Upper lobe of left lung (tissue), 6 donors: ENCODE measurements at regions not wholly inside any gene's neighbourhood (a gene's known extent, or its start where the extent isn't known, plus 50 kb on each side); places are given as distances from the start of the nearest gene placed in this dataset.

Experiments used
- ATAC-seq, 2 donors: fragments of 200-7000 bp; cut with Tn5 transposase; one replicate each; pipeline ENCODE4 v1.9.1; 2022; ENCODE audit warnings: mild to moderate bottlenecking in 2 of 2, moderate library complexity in 2 of 2; ENCODE audit not compliant: low FRiP score in 2 of 2
- DNase-seq, 2 donors: peaks; one replicate each; pipeline ENCODE4 v3.0.0-alpha.2; 2019 to 2020
- H3K27ac ChIP-seq, 4 donors: fragments of 200-600 bp; sonication (generic); one replicate each; pipeline ENCODE4 v1.5.1; 2016 to 2019
- H3K27me3 ChIP-seq, 4 donors: fragments of 200-600 bp; sonication (generic); one replicate each; pipeline ENCODE4 v1.5.1; 2017 to 2019
- H3K36me3 ChIP-seq, 4 donors: fragments of 200-600 bp; sonication (generic); one replicate each; pipeline ENCODE4 v1.5.1; 2016 to 2019
- H3K4me1 ChIP-seq, 4 donors: fragments of 200-600 bp; sonication (generic); one replicate each; pipeline ENCODE4 v1.5.1; 2018 to 2019
- H3K4me3 ChIP-seq, 4 donors: fragments of 200-600 bp; sonication (generic); one replicate each; pipeline ENCODE4 v1.5.1; 2017 to 2019; ENCODE audit warnings: mild to moderate bottlenecking in 2 of 4, moderate library complexity in 1 of 4
- H3K9me3 ChIP-seq, 4 donors: fragments of 200-600 bp; sonication (generic); one replicate each; pipeline ENCODE4 v1.5.1; 2018 to 2019
- EP300 ChIP-seq, 4 donors: sonication (generic); formaldehyde crosslinking; IDR thresholded peaks; one replicate each; pipeline ENCODE4 v1.5.1; 2017; ENCODE audit warnings: antibody characterized with exemption in 4 of 4, control low read depth in 2 of 4
- POLR2A ChIP-seq, 4 donors: fragments of 450-650 bp; IDR thresholded peaks; one replicate each; pipeline ENCODE4 v1.5.1; 2016 to 2017; ENCODE audit warnings: antibody characterized with exemption in 4 of 4, mild to moderate bottlenecking in 2 of 4
- POLR2AphosphoS5 ChIP-seq, 2 donors: sonication (generic); formaldehyde crosslinking; IDR thresholded peaks; one replicate each; pipeline ENCODE4 v1.5.1; 2017; ENCODE audit warnings: antibody characterized with exemption in 2 of 2
- WGBS, 2 donors: methylation state at CpG; one replicate each; pipeline ENCODE4 v1.1.5; 2017 to 2018; 5-methylcytosine and 5-hydroxymethylcytosine counted together
- TF ChIP-seq, protein P1 (sequence below), 6 experiments: fragments of 450-650 bp in 4 of 6; fragments of 200-600 bp in 2 of 6; sonication (generic) in 2 of 6; IDR thresholded peaks; one replicate each; pipeline ENCODE4 v1.5.1; 2016 to 2019; ENCODE audit warnings: antibody characterized with exemption in 6 of 6
- donor health status: DM: no; HTN: no; CAD: no; lungs with moderate emphysema.
- donor health status: DM: no; HTN: yes; CAD: no; lungs with severe emphysema.

DNA sequence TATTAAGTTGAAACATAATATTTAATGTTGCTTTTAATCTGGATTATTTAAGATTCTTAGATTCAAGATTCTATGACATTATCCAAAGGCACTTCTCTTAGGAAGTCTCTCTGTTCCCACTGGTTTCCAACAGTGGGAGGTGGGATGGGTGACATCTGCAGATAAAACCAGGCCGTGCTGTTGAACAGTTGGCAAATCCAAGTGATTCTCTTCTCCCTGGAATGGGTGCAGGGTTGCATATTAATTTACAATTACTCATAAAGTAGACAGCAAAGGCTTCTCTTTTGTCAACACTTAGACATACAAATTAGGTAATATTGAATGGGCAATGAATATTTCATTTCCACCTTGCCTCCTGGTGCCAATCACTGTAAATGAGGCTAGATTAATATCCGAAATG, 233.7 kb upstream of the IL12B start:
- DNase-seq: no peak
- H3K4me1 ChIP-seq: peaks cover 0 to 5% (median 0%) of the 10 kb centered on the region in 4 donors
- no peak for ATAC-seq
- no peak overlapping the region for H3K27ac ChIP-seq
- no peaks in the 10 kb centered on the region for H3K27me3 ChIP-seq
- TF ChIP-seq POLR2AphosphoS5 (IDR thresholded peaks at IDR 0.05) (no peak), POLR2A (IDR thresholded peaks at IDR 0.05) (no peak), EP300 (IDR thresholded peaks at IDR 0.05) (no peak)
- TF ChIP-seq, protein P1, sequence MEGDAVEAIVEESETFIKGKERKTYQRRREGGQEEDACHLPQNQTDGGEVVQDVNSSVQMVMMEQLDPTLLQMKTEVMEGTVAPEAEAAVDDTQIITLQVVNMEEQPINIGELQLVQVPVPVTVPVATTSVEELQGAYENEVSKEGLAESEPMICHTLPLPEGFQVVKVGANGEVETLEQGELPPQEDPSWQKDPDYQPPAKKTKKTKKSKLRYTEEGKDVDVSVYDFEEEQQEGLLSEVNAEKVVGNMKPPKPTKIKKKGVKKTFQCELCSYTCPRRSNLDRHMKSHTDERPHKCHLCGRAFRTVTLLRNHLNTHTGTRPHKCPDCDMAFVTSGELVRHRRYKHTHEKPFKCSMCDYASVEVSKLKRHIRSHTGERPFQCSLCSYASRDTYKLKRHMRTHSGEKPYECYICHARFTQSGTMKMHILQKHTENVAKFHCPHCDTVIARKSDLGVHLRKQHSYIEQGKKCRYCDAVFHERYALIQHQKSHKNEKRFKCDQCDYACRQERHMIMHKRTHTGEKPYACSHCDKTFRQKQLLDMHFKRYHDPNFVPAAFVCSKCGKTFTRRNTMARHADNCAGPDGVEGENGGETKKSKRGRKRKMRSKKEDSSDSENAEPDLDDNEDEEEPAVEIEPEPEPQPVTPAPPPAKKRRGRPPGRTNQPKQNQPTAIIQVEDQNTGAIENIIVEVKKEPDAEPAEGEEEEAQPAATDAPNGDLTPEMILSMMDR (IDR thresholded peaks at IDR 0.05): no peak
- no peaks in the 10 kb centered on the region for H3K9me3 ChIP-seq
- WGBS, 2 donors: 78 to 82% methylated on average over 2 of the region's 2 CpGs
- H3K36me3 ChIP-seq: no peaks in the 10 kb centered on the region
- H3K4me3 ChIP-seq: no peak overlapping the region

DNA sequence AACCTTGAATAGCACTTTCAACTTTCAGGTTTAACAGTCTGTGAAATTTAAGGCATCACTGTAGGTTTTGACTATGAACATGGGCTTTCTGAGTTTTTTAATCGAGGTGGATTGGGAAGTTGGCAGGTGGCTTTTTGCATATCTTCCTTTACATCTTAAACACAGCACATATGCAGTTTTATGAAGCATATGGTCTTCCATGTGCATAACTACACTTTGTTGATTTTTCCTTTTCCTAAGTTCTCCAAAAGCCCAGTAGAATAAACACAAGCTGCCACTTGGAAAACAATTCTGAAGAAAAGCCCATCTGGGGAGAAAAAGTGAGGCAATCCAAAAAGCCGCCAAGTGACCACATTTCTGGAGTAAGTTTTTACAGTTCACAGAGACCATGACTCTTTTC, 236.5 kb upstream of the IL12B start:
- ATAC-seq: no peak
- WGBS, 2 donors: 76 to 90% methylated on average over 2 of the region's 2 CpGs

DNA sequence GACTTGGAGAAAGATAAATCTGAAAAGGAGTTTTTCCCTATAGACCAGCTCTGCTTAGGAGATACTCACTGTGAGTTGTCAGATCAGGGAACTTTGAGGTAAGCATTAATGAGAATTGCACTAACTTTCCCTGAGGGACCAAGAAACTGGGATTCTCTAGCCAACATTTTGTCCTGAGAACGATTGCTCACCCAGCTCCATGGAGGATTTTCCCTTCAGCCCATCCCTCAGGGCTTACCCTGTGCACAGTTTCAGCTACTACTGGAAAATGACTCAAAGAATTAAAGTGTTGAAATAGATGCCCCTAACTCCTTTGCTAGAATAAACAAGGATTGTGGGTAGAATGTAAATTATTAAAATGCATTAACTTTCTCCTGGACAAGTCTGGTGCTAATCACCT, 237.2 kb upstream of the IL12B start:
- no peaks in the 10 kb centered on the region for H3K27me3 ChIP-seq
- H3K9me3 ChIP-seq: no peaks in the 10 kb centered on the region
- no peaks in the 10 kb centered on the region for H3K36me3 ChIP-seq
- TF ChIP-seq POLR2AphosphoS5 (IDR thresholded peaks at IDR 0.05): no peak
- TF ChIP-seq POLR2A (IDR thresholded peaks at IDR 0.05): no peak
- TF ChIP-seq, protein P1 (IDR thresholded peaks at IDR 0.05): no peak
- no peak for TF ChIP-seq EP300 (IDR thresholded peaks at IDR 0.05)
- H3K4me1 ChIP-seq: no peaks in the 10 kb centered on the region
- H3K4me3 ChIP-seq: no peak overlapping the region
- no peak overlapping the region for H3K27ac ChIP-seq
- DNase-seq (no peak), ATAC-seq (no peak)
- WGBS, 2 donors: 64 to 78% methylated on average over 1 of the region's 1 CpG

More for the DNA sequence above, 236.5 kb upstream of the IL12B start:
- H3K36me3 ChIP-seq: no peaks in the 10 kb centered on the region
- no peak overlapping the region for H3K4me3 ChIP-seq
- no peak overlapping the region for H3K27ac ChIP-seq
- no peaks in the 10 kb centered on the region for H3K9me3 ChIP-seq
- no peaks in the 10 kb centered on the region for H3K27me3 ChIP-seq
- no peak for DNase-seq
- H3K4me1 ChIP-seq: no peaks in the 10 kb centered on the region
- TF ChIP-seq, protein P1 (IDR thresholded peaks at IDR 0.05): no peak
- no peak for TF ChIP-seq POLR2AphosphoS5 (IDR thresholded peaks at IDR 0.05)
- TF ChIP-seq EP300 (IDR thresholded peaks at IDR 0.05): no peak
- TF ChIP-seq POLR2A (IDR thresholded peaks at IDR 0.05): no peak

DNA sequence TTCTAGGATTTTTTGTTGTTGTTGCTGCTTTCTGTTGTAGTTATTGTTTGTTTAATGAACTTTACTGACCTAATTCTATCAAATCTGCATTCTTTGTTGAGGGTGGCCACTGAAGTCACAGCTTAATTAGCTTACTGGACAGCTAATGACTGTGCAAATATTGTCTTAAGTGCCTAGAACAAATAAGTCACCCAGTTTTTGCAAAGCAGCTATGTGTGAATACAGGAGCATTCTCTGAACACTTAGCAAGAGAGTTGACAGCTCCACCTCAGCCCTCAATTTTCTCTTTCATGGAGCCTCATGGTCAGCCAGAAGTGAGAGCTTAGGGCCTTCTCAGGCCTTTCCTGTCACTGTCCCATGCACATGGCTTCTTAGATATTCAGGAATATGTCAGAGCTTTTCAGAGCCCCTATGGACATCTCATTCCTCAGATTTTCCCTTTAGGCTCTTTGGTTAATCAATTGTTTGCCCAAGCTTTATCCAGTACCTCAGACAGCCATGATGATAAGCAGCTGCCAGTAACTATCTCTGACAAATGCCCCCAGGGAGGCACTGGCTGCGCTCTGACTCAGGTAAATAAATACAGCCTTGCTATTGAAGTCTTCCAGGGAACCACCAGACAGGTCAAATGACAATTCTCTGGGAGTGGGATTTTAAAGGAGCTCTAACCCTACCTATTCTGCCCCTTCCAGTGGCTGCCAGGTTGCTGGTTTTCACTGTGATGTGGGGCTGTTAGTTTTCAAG, 241.4 kb upstream of the IL12B start:
- H3K4me3 ChIP-seq: no peak overlapping the region
- no peaks in the 10 kb centered on the region for H3K36me3 ChIP-seq
- H3K27me3 ChIP-seq: no peaks in the 10 kb centered on the region
- H3K27ac ChIP-seq: peak overlapping the region in 1 of 4 donors; percentile 16
- WGBS, 2 donors: 40 to 64% methylated on average over 1 of the region's 1 CpG
- DNase-seq: no peak
- no peak for TF ChIP-seq POLR2AphosphoS5 (IDR thresholded peaks at IDR 0.05)
- no peaks in the 10 kb centered on the region for H3K9me3 ChIP-seq
- peak in 1 of 2 donors; percentile 61 for ATAC-seq
- no peaks in the 10 kb centered on the region for H3K4me1 ChIP-seq

DNA sequence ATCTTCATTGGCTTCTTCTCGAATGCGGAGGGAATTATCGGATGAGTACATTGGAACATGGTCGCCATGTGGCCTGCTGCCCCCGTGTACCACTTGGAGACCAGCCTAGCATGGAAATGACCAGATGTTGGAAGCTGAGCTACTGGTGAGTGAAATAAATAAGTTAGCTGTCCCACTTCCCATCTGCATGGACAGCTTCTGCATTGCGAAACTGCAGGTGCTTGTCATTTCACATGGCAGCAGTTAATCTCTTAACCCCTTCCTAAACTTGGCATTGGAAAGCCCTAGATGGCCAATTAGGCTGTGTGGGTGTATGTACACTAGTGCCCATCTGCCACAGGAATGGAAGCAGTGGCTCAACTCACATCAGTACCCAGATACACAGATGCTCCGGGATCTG, 246.6 kb upstream of the IL12B start:
- WGBS, 2 donors: 85 to 90% methylated on average over 7 of the region's 7 CpGs
- Histone ChIP-seq H3K36me3 (no peaks in the 10 kb centered on the region), H3K27me3 (no peaks in the 10 kb centered on the region), H3K27ac (no peak overlapping the region), H3K9me3 (no peaks in the 10 kb centered on the region), H3K4me1 (no peaks in the 10 kb centered on the region), H3K4me3 (no peak overlapping the region)
- DNase-seq (no peak), ATAC-seq (no peak)
- TF ChIP-seq POLR2AphosphoS5 (IDR thresholded peaks at IDR 0.05) (no peak), EP300 (IDR thresholded peaks at IDR 0.05) (no peak), POLR2A (IDR thresholded peaks at IDR 0.05) (no peak)
- TF ChIP-seq, protein P1 (IDR thresholded peaks at IDR 0.05): no peak
